HG03025 (cell line): ENCODE measurements at regions not wholly inside any gene's neighbourhood (a gene's known extent, or its start where the extent isn't known, plus 50 kb on each side); places are given as distances from the start of the nearest gene placed in this dataset.
A peak's percentile ranks its signal among the peaks of the same experiment; 100 is the strongest.

ENCODE experiments used
- ATAC-seq: cut with Tn5 transposase; IDR thresholded peaks from one replicate; pipeline ENCODE4 v1.9.1; 2021; ENCODE audit warnings: mild to moderate bottlenecking, moderate library complexity; ENCODE audit not compliant: unreplicated experiment, low FRiP score

DNA sequence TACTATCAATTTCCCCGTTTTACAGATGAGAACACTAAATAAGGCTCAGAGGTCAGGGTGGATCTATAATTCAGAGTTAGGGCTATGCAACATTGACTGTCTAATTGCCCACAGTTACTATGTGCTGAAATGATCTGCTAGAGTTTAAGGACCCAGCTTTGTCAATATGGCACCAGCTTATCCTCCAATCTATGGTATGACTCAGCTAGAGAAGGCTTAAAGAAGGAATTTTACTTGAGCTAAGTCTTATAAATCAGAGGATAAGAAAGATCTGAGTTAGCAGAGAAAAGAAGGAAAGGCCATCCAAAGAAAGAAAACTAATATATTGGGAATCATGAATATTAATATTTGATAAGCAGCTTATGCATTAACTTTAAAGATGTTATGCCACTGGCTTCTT, 78.1 kb downstream of the ASB9 start:
- no peak for ATAC-seq

DNA sequence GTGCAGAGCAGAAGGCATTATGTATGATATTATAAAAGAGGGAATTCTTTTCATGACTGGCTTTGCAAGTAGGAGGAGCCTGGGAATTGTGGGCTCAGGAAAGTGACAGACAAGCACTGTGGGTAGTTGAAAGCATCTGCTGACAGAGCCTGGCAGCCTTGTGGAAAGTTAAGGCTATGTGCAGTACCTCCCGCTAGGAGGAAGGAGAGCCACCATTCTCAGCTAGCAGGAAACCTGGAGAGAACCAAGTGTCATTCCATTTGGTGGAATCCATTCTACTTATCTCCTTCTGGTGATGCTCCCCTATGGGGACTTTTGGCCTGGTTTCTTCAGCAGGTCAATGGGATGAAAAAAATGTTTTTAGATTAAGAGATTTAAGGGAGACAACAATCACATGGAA, 81.8 kb downstream of the ASB9 start:
- ATAC-seq, result no peak

DNA sequence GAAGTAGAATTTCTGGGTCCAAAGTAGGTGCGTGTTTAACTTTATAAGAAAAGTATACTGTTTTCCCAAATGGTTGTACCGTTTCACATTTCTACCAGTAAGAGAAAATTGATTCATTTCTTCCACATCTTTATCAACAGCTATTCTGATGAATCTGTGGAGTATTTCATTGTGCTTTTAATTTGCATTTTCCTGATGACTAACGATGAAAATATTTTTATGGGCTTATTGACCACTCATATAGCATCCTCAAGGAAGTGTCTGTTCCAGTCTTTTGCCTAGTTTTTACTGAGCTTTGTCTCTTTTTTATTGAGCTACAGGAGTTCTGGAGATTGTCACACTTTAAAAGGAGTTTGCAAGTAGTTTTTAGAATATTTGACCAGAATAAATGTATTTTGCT, 92.6 kb downstream of the ASB9 start:
- no peak for ATAC-seq

DNA sequence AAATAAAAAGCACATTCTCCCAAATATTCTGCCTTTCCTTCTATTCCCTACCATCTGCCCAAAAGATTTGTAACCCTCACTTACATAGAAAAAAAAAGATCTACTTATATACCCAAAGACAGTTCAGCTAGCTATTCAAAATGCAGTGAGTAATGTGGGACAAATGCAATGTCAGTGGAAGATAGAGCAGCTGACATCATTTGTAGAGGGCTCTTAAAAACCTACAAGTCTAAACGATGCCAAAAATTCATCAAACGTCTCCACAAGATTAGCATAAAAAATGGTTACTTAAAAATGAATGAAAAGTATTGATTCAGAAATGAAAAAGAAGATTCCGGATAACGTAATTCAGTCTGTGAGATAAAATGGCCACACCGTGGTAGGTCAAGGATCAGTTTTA, 96.5 kb downstream of the ASB9 start:
- ATAC-seq, result no peak

DNA sequence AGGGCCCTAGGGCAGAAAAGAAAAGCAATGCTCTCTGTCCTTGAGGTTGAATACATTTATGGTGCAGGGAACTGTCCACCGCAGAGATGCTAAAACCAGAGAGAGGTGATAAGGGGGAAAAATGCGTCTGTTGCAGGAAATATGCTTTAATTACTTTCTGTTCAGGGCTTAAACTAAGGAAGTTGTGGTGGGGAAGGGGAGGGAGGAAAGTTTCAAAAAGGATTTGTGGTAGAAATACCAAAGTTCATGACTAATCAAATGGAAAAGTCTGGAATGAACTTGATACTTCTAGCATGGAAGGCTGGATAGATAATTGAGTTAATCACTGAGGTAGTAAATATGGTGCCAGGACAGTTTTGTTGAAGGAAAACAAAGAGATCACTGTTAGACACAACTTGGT, 99.0 kb downstream of the ASB9 start:
- no peak for ATAC-seq

DNA sequence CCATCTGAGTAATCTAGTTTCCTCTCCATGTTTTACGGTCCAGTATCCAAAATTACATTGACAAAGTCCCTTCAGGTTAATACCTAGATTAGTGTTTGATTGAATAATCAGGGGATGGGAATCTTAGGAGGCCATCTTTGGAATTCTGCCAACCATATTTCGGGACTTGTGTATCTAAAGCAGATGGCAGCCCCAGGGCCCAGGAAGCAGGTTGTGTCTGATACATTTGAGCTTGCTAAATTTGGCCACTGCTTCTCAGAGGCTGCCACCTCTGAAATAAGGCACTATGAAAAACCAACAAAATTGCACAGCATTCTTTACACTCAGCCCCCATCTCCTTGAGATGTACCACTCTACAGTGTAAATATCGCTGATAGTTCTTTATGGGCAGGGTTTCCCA, 102.1 kb downstream of the ASB9 start:
- no peak for ATAC-seq

DNA sequence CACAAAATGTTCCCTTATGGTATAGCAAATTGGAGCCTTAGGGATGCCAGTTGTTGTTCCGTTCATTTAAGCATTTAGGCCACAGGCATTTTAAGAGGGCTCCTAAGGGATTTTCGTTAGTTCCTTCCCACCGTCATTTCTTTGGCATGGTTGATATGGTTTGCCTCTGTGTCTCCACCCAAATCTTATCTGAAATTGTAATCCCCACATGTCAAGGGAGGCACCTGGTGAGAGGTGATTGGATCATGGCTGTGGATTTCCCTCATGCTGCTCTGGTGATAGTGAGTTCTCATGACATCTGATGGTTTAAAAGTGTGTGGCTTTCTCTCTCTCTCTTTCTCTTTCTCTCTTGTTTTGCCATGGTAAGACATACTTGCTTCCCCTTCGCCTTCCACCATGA, 104.1 kb downstream of the ASB9 start:
- ATAC-seq, result no peak

DNA sequence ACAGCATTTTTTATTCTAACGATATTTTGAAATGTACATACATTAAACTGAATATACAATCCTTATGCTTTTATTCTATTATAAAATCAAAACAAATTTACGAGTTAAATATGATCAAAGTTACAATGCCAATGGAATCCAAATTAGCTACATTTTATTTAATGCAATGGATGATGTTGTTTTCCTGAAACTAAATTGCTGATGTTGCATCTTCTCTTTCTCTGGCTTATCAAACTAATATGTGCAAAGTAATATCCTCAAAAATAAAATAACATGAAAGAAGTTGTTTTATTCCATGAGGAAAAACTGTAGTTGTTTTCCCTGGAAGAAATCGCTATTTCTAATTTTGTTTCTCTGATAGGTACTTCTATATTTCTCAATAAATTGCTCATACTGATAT, 106.8 kb downstream of the ASB9 start:
- ATAC-seq, result no peak

DNA sequence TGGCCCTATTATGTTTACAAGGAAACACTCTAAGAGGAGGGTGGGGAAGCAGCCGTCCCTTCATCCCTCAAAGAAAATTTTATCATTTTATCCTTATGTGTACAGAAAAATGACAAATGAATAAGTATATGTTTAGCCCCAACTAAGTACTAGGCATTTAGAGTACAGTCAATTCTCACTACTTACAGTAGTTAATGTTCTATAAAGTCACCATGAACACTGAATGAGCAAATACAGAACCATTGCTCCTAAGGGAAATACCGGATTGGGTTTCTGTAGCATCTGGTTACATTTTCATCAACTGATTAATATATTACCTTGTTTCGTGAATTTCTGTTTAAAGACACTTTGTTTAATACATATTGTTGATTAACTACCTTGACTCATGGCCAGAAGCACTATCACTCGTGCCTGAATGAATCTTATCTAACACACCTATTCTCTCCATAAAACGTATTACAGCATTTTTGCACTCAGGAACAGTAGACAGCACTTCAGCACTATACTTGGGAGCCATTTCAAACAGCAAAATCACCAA, 109.3 kb downstream of the ASB9 start:
- ATAC-seq, result no peak

DNA sequence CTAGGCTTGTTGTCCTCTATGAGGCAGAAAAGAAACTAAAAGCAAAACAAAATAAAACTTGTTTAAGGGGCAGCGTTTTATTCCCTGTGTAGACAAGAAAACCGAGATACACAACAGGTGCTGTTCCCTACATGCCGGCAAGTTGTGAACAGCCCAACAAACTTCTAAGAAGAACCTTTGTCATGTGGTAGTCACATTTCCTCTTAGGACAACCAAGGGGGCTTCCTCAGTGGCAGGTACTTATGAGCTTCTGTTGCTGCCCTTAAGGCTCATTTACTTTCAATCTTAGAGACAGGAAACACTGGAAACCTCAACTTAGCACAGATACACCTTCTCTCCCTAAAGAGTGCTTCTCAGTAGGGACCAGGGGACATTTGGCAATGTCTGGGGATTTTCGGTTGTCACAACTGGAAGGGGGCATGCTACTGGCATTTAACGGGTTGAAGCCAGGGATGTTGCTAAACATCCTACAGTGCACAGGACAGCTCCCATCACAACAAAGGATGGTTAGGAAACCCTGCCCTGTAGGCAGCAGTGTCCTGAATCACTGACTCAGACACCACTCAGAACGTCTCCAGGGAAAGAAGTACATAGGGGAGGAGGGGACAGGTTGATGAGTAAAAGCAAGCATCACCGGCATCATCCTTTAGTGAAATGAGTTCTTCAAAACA, 111.0 kb downstream of the ASB9 start:
- ATAC-seq, result no peak

DNA sequence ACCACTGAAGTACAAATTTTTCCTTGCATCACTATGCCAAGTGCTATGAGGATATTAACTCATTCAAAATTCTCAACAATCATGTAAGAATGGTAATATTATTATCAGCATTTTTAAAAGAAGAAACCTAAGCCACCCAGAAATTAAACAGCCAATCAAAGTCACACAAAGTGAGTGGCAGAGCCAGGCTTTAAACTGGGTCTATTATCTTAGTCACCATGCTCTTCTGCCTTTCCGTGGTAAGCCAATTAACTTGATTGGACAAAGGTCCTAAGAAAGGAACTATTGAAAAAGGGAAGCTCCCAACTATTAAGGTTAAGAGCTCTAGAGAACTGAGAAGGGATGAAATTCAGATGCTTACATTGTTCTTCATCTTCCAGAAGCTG, 111.5 kb downstream of the ASB9 start:
- no peak for ATAC-seq

DNA sequence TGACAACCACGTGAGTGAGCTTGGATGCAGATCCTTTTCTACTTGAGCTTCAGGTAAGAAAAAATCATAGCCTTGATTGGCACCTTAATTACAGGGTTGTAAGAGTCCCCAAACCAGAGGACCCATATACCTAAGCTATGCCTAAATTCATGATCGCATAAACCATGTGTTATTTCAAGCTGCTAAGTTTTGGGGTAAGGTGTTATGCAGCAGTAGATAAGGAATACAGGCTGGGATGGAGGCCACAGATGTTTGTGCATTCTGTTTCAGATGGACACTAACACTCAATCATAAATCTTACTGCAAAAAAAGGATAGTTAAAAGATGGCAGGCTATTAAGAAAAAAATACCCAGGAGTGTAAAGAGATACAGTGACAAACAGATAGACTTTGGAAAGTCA, 112.3 kb downstream of the ASB9 start:
- ATAC-seq, result no peak

DNA sequence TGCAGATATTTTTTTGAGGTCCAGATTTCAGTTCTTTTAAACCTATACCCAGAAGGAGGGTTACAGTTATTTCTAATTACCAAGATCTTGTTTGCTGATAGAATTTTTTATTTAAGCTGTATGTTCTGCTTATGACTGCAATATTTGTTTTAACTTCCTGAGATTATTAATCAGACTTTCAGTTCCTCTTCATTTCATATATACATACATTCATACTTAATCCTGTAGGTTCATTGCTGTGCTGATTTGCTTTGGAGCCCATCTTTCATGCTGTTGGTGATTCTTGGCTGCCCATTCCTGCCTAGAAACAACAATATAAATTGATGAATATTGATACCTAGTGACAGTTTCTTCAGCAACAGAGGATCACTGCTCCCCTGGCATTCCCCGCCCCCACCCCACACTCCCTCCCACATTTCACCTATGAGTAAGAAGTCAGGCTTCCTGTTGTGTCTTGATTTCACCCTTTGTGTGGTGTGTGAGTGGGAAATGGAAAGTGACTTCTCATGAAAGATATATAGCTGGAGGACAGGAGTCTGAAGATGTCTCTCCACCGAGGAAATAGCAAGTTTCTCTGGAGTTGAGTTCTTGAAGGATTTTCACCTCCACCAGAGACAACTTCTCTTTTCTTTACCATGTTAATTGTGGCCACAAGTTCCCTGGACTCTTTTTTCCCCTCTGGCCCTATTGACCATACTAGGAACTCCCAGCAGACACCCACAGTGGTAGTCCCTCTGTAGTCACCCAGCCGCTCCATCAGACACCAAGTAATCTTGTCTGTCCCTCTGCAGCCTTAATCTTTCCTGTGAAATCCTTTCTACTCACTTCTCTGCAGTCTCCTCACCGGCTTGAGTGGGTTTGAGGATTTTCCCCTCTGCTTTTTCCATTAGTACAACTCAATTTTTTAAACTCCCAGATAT, 118.4 kb downstream of the ASB9 start:
- ATAC-seq, result peak; percentile 70

DNA sequence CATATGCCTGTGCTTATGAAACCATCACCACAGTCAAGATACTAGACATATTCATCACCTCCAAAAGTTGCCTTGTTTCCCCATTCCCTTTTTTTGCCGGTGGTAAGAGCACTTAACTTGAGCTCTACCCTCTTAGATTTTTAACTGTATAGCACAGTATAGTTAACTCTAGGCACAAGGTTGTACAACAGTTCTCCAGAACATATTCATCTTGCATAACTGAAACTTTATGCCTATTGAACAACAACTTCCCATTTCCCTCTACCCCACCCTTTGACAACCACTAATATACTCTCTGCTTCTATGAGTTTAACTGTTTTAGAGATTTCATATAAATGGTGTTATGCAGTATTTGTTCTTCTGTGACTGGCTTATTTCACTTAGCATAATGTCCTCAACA, 119.3 kb downstream of the ASB9 start:
- no peak for ATAC-seq

DNA sequence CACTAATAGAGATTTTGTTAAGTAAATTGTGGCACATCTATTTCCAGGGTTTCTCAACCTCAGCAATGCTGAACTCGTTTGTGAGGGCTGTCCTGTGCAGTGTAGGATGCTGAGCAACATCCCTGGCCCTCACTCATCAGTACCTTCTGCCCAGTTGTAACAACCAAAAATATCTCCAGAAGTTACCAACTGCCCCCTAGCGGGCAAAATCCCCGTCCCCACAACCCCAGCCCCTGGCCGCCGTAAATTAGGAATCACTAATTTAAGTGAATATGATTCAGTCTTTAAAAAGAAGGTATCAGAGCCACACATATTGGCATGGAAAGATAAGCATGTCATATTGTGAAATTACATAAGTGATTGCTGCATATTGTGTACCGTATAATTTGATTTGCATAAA, 123.4 kb downstream of the ASB9 start:
- no peak for ATAC-seq

DNA sequence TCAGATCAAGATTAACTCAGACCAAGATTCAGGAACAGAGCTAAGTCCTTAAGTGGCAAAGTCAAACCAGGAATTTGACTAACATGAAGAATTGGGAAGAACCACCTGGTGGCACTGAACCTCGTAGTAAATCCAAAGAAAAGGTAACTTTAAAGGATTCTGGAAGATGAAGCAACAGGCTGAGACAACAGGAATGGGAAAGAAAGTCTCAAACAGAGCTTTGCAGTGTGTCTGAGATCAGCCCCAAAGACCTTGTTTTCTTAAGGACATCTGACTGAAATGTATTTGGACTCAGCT, 126.1 kb downstream of the ASB9 start:
- ATAC-seq, result no peak

DNA sequence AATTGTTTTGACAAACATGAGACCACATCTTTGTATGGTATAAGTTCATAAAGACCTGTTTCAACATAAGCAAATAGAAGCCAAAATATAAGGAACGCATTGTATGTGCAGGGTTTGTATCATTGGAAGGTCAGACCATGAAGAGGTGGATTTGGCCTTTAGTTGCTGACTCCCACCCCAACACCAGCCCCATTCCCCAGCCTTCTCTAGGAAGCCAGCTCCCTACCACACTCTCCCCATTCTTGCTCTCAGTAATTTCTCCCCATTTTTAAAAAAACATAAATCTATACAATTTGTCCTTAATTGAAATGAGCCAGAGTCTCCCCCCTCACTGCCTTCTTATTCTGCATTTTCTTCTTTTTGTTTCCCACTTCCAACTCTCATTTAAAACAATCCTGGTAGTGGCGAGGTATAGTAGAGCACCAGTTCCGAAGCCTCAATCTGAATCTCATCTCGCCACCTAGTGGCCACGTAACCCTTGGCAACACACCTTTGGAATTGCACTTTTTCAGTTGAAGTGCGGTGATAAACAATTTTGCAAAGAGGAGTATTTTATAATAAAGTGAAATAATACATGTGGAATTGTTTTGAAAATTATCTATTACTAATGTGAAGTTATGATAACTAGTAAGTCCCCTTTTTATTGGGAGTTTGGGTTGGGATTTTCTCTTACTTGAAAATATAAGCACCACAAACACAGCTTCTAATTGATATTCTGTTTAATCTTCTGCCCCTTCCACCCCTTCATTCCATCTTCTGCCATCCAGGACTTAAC, 126.6 kb downstream of the ASB9 start:
- ATAC-seq, result peak; percentile 69

DNA sequence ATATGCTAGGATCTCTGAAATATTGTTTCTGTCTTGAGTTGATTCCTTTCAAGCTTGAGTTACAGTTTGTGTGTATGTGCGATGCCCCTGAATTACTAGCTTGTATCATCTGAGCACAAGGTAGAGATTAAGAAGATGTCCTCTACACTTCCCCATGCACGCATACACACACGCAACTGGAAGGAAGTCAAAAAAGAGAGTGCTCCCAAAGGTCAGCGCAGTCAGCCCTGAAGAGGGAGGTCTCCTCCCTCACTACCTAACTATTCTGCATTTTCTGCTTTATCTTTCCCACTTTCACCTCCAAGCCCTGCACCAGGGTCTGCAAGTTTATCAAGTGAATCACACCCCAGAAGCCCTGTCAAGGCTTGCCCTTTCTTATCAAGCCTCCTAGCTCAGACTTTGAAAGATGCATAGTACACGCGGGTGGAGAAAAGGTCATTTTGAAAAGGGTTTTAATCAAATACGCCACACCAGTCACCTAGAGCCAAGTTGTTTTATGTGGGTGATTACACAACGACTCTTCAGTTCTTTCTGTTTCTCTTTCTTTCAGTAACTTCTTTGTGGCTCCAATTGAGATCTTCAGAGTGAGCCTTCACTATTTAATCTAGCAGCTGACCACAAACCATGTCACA, 127.7 kb downstream of the ASB9 start:
- no peak for ATAC-seq

DNA sequence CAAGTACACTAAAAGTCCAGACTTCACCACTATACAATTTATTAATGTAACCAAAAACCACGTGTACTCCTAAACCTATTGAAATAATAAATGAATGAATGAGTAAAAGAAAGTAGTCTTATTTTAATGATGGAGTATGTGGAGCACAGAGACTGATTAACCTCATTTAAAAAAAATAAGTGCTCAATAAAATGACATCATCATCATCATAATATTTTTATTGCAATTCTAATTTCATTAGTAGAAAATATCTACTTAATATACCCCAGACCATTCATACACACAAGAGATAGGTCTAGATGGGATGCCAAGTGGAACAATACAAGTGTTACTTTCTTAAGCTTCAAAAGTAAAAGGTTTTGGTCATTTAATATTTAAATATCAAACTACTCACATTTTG, 133.1 kb downstream of the ASB9 start:
- ATAC-seq, result no peak

DNA sequence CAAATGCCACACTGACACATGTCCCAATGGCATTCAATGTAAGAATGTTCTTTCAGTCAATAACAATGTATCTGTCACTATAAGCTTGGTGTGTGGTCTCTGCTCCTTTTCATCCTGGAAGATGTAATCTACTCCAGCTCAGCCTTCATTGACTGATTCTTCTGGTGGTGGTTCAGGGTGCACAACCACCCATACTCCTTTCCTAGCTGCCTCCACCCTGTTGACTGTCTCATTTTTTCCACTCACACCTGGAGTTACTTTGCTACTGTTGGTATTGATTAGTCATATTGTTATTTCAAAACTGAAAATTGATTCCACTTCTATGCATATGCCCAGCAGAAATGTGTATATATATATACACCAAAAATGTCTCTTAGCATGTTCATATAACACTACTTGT, 140.5 kb downstream of the ASB9 start:
- no peak for ATAC-seq

DNA sequence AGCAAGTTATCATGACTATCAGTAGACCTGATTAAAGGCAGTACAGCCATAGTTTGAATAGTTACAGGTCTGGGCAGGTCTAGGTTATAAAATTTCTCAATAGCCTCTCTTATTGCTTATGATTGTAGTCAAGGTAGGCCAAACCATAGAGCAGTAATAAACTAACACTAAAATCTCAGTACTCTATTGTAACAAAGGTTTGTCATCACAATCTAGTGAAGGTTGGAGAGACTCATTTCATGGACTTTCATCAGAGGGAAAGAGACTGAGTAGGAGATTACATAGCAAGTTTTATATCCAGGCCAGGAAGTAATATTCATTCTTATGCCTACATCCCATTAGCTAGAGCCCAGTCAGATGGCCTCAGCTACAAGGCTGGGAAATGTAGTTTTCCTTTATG, 141.0 kb downstream of the ASB9 start:
- no peak for ATAC-seq
